Mammary epithelial cell (primary cell): ENCODE measurements at regions not wholly inside any gene's neighbourhood (a gene's known extent, or its start where the extent isn't known, plus 50 kb on each side); places are given as distances from the start of the nearest gene placed in this dataset.

Experiments used
- CTCF ChIP-seq, 2 donors: IDR thresholded peaks in 1 of 2; conservative IDR thresholded peaks in 1 of 2; 2 replicates each; pipeline ENCODE4 v1.5.1; 2011 to 2012; ENCODE audit warnings: inconsistent platforms in 2 of 2, low read length in 2 of 2, mild to moderate bottlenecking in 2 of 2, control low read depth in 1 of 2, low read depth in 1 of 2; ENCODE audit not compliant: insufficient read depth in 1 of 2; ENCODE audit errors: extremely low read depth in 1 of 2
- EZH2 ChIP-seq: IDR thresholded peaks from 2 replicates; pipeline ENCODE4 v1.6.1; 2012; ENCODE audit warnings: low read length, inconsistent platforms, borderline replicate concordance

GRCh38 chr7:118573085-118573484 lies 348.6 kb downstream of the ANKRD7 start:
- TF ChIP-seq CTCF (conservative IDR thresholded peaks at IDR 0.05 in 1 of 2, IDR thresholded peaks at IDR 0.05 in 1 of 2; ENCODE audit: extremely low read depth in 1 of 2, insufficient read depth in 1 of 2, low read depth in 1 of 2, low read length in 2 of 2) (no peak), EZH2 (no peak)
